Stimulated activated CD4-positive, alpha-beta T cell treated with anti-CD3 and anti-CD28 coated beads, Interleukin-15, amount 100 ng/mL, for 48 hours (primary cell): ENCODE measurements at regions not wholly inside any gene's neighbourhood (a gene's known extent, or its start where the extent isn't known, plus 50 kb on each side); places are given as distances from the start of the nearest gene placed in this dataset.
"Not testable (repeated sequence)": the region's sequence is repeated elsewhere in the genome, so short reads cannot be mapped to it uniquely, and the experiment has no call there.

Experiments
- DNase-seq, 2 donors: peaks; one replicate each; pipeline ENCODE4 v3.0.0-alpha.2; 2020; ENCODE audit warnings: low read depth in 2 of 2

DNA sequence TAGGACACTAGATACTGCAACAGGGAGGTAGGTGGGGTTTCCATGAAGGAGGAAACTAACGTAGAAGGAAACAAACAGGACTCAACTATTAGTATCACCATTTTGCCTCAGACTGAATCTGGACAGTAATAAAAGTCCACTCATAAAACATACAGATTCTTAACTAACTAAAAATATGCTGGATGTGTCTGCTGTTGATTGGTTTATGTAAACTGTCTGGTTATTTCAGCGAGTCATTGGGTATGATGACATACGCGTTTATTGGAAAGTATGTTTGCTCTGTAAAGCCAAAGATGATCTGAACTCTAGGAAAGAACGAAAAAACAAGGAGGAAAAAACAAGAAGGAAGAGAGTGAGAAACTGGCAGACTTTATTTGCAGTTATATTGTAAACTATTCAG is 1816.1 kb upstream of the LRRTM1 start:
- no peak for DNase-seq

DNA sequence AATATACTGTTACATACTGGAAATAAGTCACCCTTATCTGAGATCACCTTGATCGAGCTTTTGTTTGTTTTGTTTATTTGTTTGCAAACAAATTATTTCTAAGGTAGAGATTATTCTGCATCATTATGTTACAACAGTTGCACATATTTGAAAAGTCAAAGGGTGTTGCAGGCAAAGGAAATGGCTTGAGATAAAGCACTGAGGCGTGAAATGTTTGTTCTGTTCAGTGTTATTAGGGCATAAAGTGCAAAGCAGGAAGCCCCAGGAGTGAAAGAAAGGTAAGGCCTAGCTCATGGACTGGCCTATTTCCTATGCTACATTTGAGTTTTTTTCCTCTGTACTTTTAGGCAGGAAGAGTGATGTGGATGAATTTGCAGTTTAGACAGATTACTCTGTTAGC is 1815.6 kb upstream of the LRRTM1 start:
- DNase-seq = no peak

DNA sequence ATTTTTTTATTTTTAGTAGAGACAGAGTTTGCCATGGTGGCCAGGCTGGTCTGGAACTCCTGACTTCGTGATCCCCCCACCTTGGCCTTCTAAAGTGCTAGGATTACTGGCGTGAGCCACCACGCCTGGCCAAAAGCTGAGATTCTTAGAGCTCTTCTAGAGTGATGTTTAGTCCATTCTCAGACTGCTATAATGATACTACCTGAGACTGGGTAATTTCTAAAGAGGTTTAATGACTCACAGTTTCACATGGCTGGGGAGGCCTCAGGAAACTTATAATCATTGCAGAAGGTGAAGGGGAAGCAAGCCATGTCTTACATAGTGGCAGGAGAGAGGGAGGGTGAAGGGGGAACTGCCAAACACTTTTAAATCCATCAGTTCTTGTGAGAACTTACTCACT is 1804.9 kb upstream of the LRRTM1 start:
- no peak for DNase-seq

DNA sequence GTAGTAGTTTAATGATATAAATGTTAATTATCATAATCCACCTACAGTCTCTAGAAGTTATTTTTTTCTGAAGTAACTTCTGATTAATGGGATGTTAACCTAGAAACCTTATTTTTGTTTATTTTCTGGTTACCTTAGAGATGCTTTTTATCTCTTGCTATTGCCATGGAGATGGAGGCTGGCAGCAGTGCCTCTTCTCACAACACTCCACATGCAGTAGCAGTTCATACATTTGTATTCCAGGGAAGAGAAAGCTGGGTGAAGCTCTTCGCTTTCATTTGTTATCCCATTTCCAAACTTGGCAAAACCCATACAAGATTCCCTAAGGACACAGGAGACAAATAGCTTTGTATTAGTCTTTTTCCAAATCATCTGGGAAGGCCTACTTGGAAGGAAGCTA is 1794.1 kb upstream of the LRRTM1 start:
- DNase-seq = no peak

DNA sequence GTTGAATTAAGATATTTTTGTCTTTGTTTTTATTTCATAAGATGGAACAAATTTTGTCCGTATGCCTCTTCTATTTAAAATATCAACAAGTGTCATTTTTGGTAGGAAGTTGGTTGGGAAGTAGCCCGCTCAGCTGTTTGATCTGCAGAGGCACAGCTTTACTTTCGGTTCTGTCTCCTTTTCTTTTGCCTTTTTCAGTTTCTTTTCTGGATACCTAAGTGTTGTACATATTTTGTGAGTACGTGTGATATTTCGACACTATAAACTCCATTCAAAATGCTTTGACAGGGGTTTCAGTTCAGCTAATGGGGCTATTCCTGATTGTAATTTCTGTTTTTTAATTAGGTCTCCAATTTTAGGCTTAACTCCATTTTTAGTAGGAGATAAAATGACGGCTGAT is 1785.0 kb upstream of the LRRTM1 start:
- DNase-seq = no peak

DNA sequence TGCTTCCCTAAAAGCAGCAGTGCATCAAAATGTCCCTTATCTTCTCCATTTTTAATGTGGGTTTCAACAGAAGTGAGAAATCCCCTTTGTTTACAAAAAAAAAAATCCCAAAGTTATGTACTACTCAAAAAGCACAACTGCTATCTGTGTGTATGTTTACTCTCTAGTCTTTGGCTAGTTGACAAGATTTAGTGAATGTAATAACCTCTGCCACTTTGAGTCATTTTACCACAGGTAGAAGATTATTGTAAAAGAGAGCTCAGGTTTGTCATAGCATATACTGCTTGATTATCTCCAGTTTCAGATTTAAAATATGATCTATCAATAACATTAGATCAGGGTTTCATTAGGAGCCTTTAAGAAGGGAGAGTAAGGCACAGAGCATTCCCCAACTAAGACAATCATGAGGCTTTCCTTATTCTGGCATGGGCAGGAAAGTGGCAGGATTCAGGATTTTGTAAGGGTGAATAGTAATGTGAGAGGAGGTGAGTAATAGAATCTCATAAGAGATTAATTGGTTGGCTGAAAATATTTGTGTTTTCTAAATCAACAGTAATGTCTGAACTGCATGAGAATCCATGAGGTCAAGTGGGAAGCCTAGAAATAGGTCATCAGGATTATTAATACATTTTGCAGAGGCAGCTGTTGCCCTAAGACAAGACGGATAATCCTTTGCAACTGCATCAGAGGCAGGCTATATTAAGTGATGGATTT is 1780.3 kb upstream of the LRRTM1 start:
- no peak for DNase-seq

DNA sequence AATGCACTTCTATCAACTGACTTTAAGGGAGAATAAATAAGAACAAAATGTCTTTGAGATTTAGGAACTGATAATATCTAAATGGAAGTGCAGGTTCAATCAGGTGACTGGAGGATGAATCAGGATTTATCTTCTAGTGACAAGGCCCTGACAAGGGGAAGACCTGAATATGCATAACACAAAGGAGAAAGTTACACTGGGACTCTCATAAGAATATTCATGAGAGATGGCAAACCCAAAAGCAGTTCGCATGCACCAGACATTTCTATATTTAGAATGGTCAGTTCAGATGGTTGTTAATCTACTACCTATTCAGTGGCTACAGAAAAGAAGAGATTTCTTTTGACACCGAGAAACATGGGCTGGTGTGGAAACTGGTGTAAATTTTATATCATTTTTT is 1771.3 kb upstream of the LRRTM1 start:
- no peak for DNase-seq

DNA sequence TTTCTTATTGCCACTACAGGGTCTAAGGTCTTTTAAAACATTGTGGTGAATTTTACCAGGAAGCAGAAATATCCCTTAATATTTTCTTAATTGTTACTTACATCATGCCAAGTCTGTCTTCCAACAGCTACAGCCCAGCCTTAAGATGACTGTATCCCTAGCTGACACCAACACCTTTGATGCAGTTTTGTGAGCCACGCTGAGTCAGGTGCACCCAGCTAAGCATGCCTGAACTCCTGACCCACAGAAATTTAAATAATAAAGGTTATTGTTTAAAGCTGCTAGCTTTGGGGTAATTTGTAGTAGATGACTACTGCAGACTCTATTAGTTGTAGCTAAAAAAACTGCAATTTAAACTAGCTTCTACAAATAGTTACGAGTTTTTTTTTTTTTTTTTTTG is 1757.9 kb upstream of the LRRTM1 start:
- DNase-seq = no peak

DNA sequence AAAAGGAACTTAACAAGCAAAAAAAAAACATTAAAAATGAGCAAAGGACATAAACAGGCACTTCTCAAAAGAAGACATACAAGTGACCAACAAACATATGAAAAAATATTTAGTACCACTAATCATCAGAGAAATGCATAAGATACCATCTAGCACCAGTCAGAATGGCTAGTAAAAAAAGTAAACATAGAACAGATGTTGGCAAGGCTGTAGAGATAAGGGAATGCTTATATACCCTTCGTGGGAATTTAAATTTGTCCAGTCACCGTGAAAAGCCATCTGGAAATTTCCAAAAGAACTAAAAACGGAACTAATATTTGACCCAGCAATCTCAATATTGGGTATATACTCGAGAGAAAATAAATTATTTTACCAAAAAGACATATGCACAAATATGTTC is 1751.3 kb upstream of the LRRTM1 start:
- DNase-seq = no peak

DNA sequence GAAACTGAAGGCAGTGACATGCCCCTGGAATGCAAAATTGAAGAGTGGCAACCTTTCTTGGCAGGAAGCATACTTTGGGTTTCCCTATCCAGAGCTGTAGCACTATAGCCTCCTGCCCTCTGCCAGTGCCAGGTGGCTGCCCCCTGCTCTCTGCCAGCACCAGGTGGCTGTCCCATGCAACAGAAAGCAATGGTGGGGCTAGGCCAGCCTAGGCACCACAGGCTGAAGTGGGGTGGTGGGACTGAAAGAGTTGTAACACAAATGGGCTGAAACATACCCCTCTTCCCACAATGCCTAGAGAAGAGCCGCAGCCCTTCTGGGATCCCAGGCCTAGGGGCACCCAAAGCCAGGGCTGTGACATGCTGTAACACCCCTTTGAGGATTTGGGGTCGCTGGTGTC is 1739.3 kb upstream of the LRRTM1 start:
- no peak for DNase-seq

DNA sequence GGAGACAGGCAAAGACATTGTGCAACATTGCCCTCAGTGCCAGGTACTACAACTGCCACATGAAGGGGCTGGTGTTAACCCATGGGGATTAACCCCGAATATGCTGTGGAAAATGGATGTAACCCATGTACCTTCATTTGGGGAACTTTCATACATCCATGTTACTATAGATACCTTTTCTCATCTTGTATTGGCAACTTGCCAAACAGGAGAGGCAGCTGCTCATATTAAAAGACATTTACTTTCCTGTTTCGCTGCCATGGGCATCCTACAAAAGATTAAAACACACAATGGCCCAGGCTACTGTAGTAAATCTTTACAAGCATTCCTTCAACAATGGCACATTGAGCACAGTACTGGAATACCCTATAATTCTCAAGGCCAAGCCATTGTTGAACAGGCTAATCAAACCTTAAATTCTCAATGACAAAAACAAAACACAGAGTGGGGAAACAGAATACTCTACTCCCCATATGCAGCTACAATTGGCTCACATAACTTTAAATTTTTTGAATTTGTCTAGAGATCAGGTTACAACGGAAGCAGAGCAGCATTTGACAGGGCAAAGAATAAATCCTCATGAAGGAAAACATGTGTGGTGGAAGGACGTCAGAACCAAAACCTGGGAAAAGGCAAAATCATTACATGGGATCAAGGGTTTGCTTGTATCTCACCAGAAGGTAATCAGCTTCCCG is 1723.5 kb upstream of the LRRTM1 start:
- DNase-seq = no peak

DNA sequence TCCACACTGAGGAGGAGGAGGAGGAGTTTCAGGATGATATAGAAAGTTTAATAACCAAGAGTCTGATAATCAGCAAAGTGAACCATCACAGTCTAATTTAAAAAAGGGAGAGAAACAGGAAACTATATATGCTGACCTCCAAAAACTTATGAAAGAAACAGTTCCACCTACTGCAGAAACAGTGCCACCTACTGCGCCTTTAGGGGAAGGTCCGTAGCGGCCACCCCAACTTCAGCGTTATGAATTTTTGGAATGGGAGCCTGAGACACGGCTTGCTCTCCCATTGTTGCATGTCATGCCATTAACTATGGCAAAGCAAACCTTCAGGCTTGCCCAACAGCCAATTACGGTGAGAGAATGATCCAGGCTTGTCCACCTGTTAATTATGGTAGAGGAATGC is 1719.2 kb upstream of the LRRTM1 start:
- no peak for DNase-seq

DNA sequence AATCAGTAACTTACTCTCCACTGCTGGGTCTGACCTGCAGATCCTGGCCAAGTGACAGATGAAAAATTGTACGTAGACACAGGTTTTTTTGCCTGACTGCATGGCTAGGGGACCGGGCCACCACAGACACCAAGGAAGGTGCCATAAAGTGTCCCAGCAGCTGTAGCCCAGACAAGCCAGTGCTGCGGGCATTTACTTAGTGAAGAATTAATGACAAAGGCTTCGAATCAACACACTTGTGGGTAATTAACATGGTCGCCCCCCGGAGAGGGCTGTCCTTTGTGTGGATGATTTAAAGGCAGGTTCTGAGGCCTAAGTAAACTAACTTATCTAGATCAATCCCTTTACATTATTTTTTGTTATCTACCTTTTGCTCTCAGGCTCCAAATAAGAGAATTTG is 1709.1 kb upstream of the LRRTM1 start:
- DNase-seq = no peak

DNA sequence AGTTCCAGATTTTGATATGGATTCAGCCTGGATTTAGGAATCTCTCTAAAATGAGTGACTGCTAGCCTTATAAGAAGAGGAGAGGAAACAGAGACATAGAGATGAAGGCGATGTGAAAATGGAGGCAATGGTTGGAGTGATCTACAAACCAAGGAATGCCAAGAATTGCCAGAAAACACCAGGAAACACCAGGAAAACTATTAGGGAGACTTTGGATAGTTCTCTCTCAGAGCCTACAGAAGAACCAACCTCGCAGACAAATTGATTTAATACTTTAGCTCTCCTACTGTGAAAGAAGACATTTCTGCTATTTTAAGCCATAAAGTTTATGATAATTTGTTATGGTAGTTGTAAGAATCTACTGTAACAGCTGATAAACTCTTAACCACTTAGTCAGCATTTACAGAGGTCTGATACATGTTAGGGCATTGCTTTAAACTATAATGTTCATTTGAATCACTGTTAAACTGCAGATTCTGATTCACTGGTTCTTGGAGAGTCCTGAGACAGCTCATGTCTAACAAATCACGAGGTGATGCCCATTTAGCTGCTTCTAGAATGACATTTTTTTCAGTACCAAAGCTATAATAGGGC is 1702.6 kb upstream of the LRRTM1 start:
- no peak for DNase-seq

DNA sequence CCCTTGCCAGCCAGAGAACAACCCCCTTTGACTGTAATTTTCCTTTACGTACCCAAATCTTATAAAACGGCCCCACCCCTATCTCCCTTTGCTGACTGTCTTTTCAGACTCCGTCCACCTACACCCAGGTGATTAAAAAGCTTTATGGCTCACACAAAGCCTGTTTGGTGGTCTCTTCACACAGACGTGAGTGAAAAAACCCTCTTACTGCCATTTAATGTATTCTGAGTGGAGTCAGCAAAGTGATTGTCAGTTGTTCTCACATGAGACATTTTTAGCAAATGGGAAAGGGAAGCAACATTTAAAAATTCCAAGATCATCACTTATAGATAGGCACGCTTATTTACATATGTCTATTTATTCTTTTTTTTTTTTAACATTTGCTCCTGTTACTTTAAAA is 1701.3 kb upstream of the LRRTM1 start:
- not testable (repeated sequence) for DNase-seq

DNA sequence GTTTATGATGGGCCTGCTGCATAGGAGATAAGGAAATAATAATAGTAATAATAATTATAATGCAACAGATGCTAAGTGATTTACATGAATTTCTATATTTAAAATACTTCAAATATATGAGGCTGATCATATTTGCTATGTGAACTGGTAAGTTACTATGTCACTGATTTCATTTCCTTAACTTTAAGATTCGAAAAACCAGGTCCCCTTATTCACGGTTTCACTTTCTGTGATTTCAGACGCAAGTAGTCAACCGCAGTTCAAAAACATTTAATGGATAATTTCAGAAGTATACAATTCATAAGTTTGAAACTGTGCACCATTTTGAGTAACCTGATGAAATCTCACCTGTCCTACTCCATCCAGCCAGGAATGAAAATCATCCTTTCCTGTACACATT is 1697.1 kb upstream of the LRRTM1 start:
- DNase-seq = no peak

DNA sequence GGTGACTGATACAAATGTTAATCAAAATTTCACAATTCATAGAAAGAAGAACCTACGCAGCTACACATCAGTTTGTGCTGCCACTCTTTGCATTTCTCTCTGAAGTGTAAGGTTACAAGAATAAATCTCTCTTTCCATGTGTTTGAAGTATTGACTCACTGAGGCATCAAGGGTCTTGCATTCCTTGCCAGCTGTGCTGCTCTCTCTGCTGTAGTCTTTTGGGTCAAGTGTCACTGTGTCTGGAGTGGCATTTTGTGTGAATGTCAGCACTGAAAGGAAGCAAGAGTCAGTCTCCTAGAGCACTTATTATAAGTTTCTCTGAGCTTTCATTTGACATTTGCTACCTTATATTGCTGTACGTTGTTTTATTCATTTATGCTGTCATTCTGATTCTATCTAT is 1696.1 kb upstream of the LRRTM1 start:
- DNase-seq = no peak

DNA sequence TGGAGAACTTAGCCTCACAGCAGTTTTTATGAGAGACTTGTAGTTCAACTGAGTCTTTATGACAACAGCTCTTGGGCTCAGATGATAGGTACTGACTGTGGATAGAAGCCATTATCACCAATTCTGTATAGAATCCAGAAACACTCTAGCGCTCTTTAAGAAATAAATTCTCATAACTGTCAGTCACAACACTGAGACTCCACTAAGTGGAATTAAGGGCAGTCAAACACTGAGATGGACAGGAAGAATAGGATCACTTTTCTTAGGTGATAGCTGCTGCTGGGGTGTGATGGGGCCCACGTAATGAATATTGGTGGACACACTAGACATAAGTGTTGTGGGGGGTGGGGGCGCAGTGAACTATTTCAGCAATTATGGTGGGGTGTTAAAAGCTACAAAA is 1691.8 kb upstream of the LRRTM1 start:
- no peak for DNase-seq

DNA sequence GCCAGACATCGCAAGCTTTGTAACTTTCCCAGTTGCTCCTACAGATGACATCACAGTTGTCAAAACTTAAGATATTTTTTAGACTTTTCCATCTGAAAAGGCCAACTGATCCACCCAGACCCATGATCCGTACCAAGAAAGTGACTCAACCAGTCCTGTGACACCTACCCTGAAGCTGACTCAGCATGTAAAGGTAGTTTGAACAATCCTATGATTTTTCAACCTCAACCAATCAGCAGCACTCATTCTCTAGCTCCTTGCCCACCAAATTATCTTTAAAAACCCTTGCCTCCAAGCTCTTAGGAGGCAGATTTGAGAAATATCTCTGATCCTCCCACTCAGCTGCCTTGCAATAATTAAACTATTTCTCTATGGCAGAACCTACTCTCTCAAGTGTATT is 1686.7 kb upstream of the LRRTM1 start:
- DNase-seq = no peak

DNA sequence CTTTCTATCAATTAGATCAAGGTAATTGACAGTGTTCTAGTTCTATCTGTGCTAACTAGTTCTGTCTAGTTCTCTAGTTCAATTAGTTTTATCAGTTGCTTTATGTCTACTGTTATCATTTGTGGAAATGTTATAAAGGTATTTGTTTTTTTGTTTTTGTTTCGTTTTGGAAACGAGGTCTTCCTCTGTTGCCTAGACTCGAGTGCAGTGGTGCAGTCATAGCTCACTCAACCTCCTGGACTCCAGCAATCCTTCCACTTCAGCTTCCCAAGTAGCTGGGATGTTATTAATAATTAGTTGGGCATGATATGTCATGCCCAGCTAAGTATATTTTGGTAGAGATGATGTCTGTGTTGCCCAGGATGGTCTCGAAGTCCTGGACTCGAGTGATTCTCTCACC is 1682.8 kb upstream of the LRRTM1 start:
- no peak for DNase-seq

DNA sequence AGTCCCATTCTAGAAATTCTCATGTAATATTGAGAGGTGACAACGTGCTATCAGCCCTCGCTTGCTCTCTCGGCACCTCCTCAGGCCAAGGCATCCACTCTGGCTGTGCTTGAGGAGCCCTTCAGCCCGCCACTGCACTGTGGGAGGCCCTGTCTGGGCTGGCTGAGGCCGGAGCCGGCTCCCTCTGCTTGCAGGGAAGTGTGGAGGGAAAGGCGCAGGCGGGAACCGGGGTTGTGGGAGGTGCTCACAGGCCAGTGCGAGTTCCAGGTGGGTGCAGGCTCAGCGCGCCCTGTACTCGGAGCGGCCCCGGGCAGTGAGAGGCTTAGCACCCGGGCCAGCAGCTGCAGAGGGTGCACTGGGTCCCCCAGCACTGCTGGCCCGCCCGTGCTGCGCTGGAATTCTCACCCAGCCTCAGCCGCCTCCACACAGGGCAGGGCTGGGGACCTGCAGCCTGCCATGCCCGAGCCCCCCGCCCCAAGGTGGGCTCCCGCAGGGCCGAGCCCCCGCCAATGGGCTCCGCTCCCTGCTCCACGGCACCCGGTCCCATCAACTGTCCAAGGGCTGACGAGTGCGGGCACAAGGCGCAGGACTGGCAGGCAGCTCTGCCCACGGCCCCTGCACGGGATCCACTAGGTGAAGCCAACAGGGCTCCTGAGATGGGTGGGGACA is 1680.6 kb upstream of the LRRTM1 start:
- no peak for DNase-seq

DNA sequence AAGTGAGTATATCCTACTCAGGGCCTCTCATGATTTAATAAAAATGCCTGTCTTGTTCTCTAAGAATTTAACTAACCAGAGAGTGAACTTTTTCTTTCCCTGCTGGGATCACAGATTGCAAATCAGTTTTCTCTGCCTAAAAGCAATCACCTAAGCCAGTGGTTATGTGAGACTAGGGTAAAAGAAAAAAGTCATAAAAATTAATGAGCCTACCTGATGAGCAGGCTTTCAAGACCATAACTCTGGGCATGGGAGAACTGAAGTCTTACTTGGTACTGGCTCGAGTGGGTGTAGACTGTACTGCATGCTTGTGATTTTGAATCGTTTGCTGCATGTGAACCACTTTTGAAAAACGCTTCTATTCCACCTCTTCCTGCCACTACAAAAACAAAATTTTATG is 1677.0 kb upstream of the LRRTM1 start:
- no peak for DNase-seq

DNA sequence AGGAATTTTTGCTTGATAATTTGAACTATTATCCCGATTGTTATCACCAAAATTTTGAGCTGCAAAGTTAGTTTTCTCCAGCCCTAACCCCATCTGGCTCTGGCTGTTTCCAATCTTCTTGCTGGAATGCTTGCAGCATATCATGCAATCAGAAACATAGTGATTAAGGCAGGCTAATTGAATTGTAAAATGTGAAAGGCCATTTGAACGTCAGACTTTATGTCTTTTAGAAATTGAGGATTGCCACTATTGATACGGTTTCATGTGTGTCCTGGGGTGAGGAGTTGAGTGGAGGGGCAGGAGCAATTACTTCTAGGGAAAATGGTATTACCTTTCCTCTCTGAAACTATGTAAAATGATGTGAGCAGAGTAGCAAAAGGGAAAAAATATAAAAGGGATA is 1674.5 kb upstream of the LRRTM1 start:
- DNase-seq = no peak
